IMR-90 (cell line): ENCODE measurements at regions not wholly inside any gene's neighbourhood (a gene's known extent, or its start where the extent isn't known, plus 50 kb on each side); places are given as distances from the start of the nearest gene placed in this dataset.

Experiments used
- ATAC-seq: fragments of 200-7000 bp; cut with Tn5 transposase; 2 replicates; pipeline ENCODE4 v1.9.1; 2020; ENCODE audit warnings: low read depth, mild to moderate bottlenecking, moderate library complexity
- BruUV-seq: library from RNA; stranded (reverse); fragments of 400-500 nt; replicated peaks from 2 replicates; lab custom pipeline; 2021; lab: Mats Ljungman, UMichigan
- CTCF ChIA-PET: fragments of 300-600 bp; formaldehyde crosslinking; extraction: SDS; loops from one replicate; lab custom pipeline; 2021; ENCODE audit warnings: antibody characterized with exemption; lab: Yijun Ruan, JAX
- POLR2A ChIA-PET: fragments of 300-600 bp; sonication (Branson Sonifier 250); formaldehyde crosslinking; loops from one replicate; lab custom pipeline; 2022; ENCODE audit warnings: antibody characterized with exemption; ENCODE audit not compliant: unreplicated experiment; lab: Charles Lee
- DNase-seq: peaks from one replicate; pipeline ENCODE4 v3.0.0; 2013
- H2AFZ ChIP-seq: replicated peaks from 2 replicates; pipeline ENCODE3; 2013; ENCODE audit warnings: low read length, mild to moderate bottlenecking; ENCODE audit not compliant: poor library complexity
- H2AK5ac ChIP-seq: 2 replicates; pipeline ENCODE4 v1.6.1; 2013; ENCODE audit warnings: low read depth, low read length, inconsistent platforms
- H2AK9ac ChIP-seq: replicated peaks from 2 replicates; pipeline ENCODE3; 2013; ENCODE audit warnings: mild to moderate bottlenecking, low read depth, low read length, moderate library complexity; ENCODE audit not compliant: poor library complexity
- H2BK120ac ChIP-seq: 2 replicates; pipeline ENCODE4 v1.6.1; 2013; ENCODE audit warnings: low read depth, low read length, inconsistent platforms
- H2BK15ac ChIP-seq: 3 replicates; pipeline ENCODE4 v1.6.1; 2013; ENCODE audit warnings: low read depth, low read length, inconsistent platforms
- H2BK20ac ChIP-seq: 2 replicates; pipeline ENCODE4 v1.6.1; 2013; ENCODE audit warnings: low read depth, mild to moderate bottlenecking, inconsistent platforms, low read length, moderate library complexity
- H2BK5ac ChIP-seq: 2 replicates; pipeline ENCODE4 v1.6.1; 2013; ENCODE audit warnings: mild to moderate bottlenecking, low read depth, low read length, inconsistent platforms; ENCODE audit not compliant: poor library complexity, severe bottlenecking
- H3K14ac ChIP-seq: replicated peaks from 2 replicates; pipeline ENCODE4 v1.6.1; 2013; ENCODE audit warnings: low read depth, low read length, inconsistent platforms
- H3K18ac ChIP-seq: 2 replicates; pipeline ENCODE4 v1.6.1; 2013; ENCODE audit warnings: low read depth, low read length, control low read depth
- H3K23ac ChIP-seq: 2 replicates; pipeline ENCODE4 v1.6.1; 2013; ENCODE audit warnings: low read depth, low read length, inconsistent platforms
- H3K27ac ChIP-seq: 2 replicates; pipeline ENCODE4 v1.5.1; 2013; ENCODE audit warnings: mild to moderate bottlenecking, control low read depth, low read length; ENCODE audit not compliant: insufficient read depth
- H3K27me3 ChIP-seq: 2 replicates; pipeline ENCODE4 v1.6.1; 2013; ENCODE audit warnings: low read length; ENCODE audit not compliant: control insufficient read depth, insufficient read depth
- H3K36me3 ChIP-seq: 2 replicates; pipeline ENCODE4 v1.6.1; 2013; ENCODE audit warnings: low read length, mixed read lengths; ENCODE audit not compliant: control insufficient read depth, insufficient read depth
- H3K4ac ChIP-seq: 2 replicates; pipeline ENCODE4 v1.6.1; 2013; ENCODE audit warnings: low read depth, low read length, inconsistent platforms
- H3K4me1 ChIP-seq: 2 replicates; pipeline ENCODE4 v1.6.1; 2013; ENCODE audit warnings: low read length, mixed read lengths; ENCODE audit not compliant: control insufficient read depth, insufficient read depth
- H3K4me2 ChIP-seq: 2 replicates; pipeline ENCODE4 v1.6.1; 2013; ENCODE audit warnings: low read depth, mild to moderate bottlenecking, control low read depth, low read length, moderate library complexity
- H3K4me3 ChIP-seq: 2 replicates; pipeline ENCODE4 v1.5.1; 2013; ENCODE audit warnings: low read depth, mild to moderate bottlenecking, control low read depth, low read length, moderate library complexity; ENCODE audit not compliant: insufficient read depth
- H3K56ac ChIP-seq: 2 replicates; pipeline ENCODE4 v1.6.1; 2013; ENCODE audit warnings: low read length, inconsistent platforms; ENCODE audit not compliant: insufficient read depth; ENCODE audit errors: extremely low read depth
- H3K79me1 ChIP-seq, 2 experiments: 2 replicates each; pipeline ENCODE4 v1.6.1; 2013; ENCODE audit warnings: low read length in 2 of 2, inconsistent platforms in 1 of 2, low read depth in 1 of 2
- H3K9ac ChIP-seq: 2 replicates; pipeline ENCODE4 v1.6.1; 2013; ENCODE audit warnings: low read depth, low read length, control low read depth
- H3K9me1 ChIP-seq: 2 replicates; pipeline ENCODE4 v1.6.1; 2013; ENCODE audit warnings: low read length, inconsistent platforms; ENCODE audit not compliant: insufficient read depth
- H3K9me3 ChIP-seq: 2 replicates; pipeline ENCODE4 v1.6.1; 2013; ENCODE audit warnings: low read length; ENCODE audit not compliant: control insufficient read depth, insufficient read depth
- H4K20me1 ChIP-seq: 2 replicates; pipeline ENCODE4 v1.6.1; 2013; ENCODE audit warnings: low read length, inconsistent platforms; ENCODE audit not compliant: insufficient read depth
- H4K5ac ChIP-seq: 2 replicates; pipeline ENCODE4 v1.6.1; 2013; ENCODE audit warnings: mild to moderate bottlenecking, low read depth, low read length, control low read depth
- H4K8ac ChIP-seq, 2 experiments: 2 replicates each; pipeline ENCODE4 v1.6.1; 2013; ENCODE audit warnings: low read depth in 2 of 2, low read length in 2 of 2, control low read depth in 1 of 2, inconsistent platforms in 1 of 2
- H4K91ac ChIP-seq: 2 replicates; pipeline ENCODE4 v1.6.1; 2013; ENCODE audit warnings: low read depth, low read length, inconsistent platforms; ENCODE audit not compliant: insufficient read depth
- BHLHE40 ChIP-seq: fragments of 150-350 bp; IDR thresholded peaks from 2 replicates; pipeline ENCODE4 v1.6.1; 2016; ENCODE audit warnings: mild to moderate bottlenecking, low read depth, low read length
- CEBPB ChIP-seq: IDR thresholded peaks from 2 replicates; pipeline ENCODE4 v1.6.1; 2012; ENCODE audit warnings: low read depth, low read length, improper control_type of control experiment
- CHD1 ChIP-seq: IDR thresholded peaks from 2 replicates; pipeline ENCODE4 v1.6.1; 2012; ENCODE audit warnings: low read depth, low read length, improper control_type of control experiment
- MXI1 ChIP-seq: IDR thresholded peaks from 2 replicates; pipeline ENCODE4 v1.6.1; 2012; ENCODE audit warnings: low read depth, mild to moderate bottlenecking, low read length, moderate library complexity, borderline replicate concordance
- POLR2A ChIP-seq: IDR thresholded peaks from 2 replicates; pipeline ENCODE4 v1.6.1; 2012; ENCODE audit warnings: mild to moderate bottlenecking, low read depth, low read length
- WGBS, 2 experiments: methylation state at CpG; one replicate each; pipeline versions ENCODE4 v1.1.5 to v1.1.7; 2013; ENCODE audit warnings: missing lambda C conversion rate in 2 of 2; ENCODE audit not compliant: insufficient read length in 1 of 2; ENCODE audit errors: extremely low coverage in 2 of 2; 5-methylcytosine and 5-hydroxymethylcytosine counted together
- dilution Hi-C: fragments of 300-500 bp; cut with HindIII; formaldehyde crosslinking; loops from one replicate; pipeline ENCODE4 v1.14.3; 2018; ENCODE audit warnings: low sequenced_read_pairs; ENCODE audit not compliant: unreplicated experiment
- in situ Hi-C: fragments of 300-500 bp; cut with MboI; formaldehyde crosslinking; loops from 3 replicates; pipeline ENCODE4 v1.14.3; 2019; ENCODE audit warnings: low sequenced_read_pairs, inconsistent platforms, mixed read lengths
- intact Hi-C: fragments of 100-400 bp; cut with micrococcal nuclease; formaldehyde crosslinking; loops from 2 replicates; pipeline ENCODE4 v1.10.0; 2022
- TF ChIP-seq, protein P1 (sequence below): conservative IDR thresholded peaks from 2 replicates; pipeline ENCODE4 v1.5.1; 2012; ENCODE audit warnings: mild to moderate bottlenecking, low read depth, low read length, improper control_type of control experiment
- TF ChIP-seq, protein P2 (sequence below): fragments of 150-350 bp; IDR thresholded peaks from 2 replicates; pipeline ENCODE4 v1.6.1; 2017; ENCODE audit warnings: mild to moderate bottlenecking, antibody characterized with exemption, low read length, low read depth

DNA sequence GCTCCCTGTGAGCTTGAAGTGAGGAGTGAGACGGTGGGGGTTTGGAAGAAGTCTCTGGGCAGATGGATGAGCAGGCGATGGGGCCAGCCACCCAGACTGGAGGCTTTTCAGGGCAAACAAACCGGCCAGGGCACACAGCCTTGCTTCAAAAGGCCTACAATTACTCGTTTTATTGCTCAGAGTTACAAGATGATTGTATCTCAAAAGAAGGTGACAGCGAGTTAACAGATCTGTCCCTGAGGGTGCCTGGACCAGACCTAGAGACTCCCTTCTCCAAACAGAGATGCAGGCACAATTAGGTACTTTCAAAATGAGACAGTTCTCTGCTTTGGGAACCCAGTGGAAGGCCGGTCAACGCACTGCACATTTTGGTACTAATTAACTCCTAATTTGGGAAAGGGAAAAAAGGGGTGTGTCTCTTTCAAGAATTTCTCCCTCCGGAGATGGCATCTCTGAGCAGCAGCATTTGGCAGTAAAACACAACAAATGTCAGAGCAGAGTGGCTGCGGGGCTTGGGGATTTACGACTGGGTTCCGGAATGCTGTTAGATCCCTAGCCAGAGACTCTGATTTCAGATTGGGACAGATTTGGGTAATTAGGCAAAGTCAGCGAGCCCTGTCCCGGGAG lies 226.7 kb downstream of the TTC32 start:
- Histone ChIP-seq H2BK15ac (no peak overlapping the region), H3K27ac (no peak overlapping the region), H3K9ac (no peak overlapping the region), H3K79me1 (no peaks in the 10 kb centered on the region), H3K36me3 (no peaks in the 10 kb centered on the region), H3K27me3 (peaks cover 10% of the 10 kb centered on the region), H3K4me3 (no peak overlapping the region), H2BK120ac (no peak overlapping the region), H4K91ac (no peak overlapping the region), H2BK20ac (no peak overlapping the region), H4K8ac (no peak overlapping the region), H3K9me1 (no peaks in the 10 kb centered on the region), H3K4me1 (no peaks in the 10 kb centered on the region), H4K5ac (no peak overlapping the region), H3K4me2 (no peak overlapping the region), H3K9me3 (no peaks in the 10 kb centered on the region), H3K18ac (no peak overlapping the region), H2BK5ac (no peak overlapping the region), H2AK9ac (no peak overlapping the region), H3K14ac (no peak overlapping the region), H3K4ac (no peak overlapping the region), H4K20me1 (no peaks in the 10 kb centered on the region), H3K56ac (no peak overlapping the region), H3K23ac (no peak overlapping the region), H2AFZ (no peak overlapping the region), H2AK5ac (no peak overlapping the region)
- intact Hi-C loops (no loop called here), in situ Hi-C loops (loop anchor here (10.0 kb wide), 1 partner anchor 300 kb away; no protein-coding TSS in a partner anchor), dilution Hi-C loops (no loop called here)
- ChIA-PET POLR2A (no interaction called here), CTCF (no interaction called here)
- DNase-seq (no peak), ATAC-seq (no peak)
- BruUV-seq = no TSS peak
- WGBS, 2 experiments = 8% methylated on average over 2 of the region's 13 CpGs; no CpG with 5 or more reads in 1 of the 2 experiments
- no peak for TF ChIP-seq BHLHE40
- no peak for TF ChIP-seq POLR2A
- no peak for TF ChIP-seq MXI1
- TF ChIP-seq CEBPB = no peak
- TF ChIP-seq, protein P1, sequence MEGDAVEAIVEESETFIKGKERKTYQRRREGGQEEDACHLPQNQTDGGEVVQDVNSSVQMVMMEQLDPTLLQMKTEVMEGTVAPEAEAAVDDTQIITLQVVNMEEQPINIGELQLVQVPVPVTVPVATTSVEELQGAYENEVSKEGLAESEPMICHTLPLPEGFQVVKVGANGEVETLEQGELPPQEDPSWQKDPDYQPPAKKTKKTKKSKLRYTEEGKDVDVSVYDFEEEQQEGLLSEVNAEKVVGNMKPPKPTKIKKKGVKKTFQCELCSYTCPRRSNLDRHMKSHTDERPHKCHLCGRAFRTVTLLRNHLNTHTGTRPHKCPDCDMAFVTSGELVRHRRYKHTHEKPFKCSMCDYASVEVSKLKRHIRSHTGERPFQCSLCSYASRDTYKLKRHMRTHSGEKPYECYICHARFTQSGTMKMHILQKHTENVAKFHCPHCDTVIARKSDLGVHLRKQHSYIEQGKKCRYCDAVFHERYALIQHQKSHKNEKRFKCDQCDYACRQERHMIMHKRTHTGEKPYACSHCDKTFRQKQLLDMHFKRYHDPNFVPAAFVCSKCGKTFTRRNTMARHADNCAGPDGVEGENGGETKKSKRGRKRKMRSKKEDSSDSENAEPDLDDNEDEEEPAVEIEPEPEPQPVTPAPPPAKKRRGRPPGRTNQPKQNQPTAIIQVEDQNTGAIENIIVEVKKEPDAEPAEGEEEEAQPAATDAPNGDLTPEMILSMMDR = no peak
- no peak for TF ChIP-seq CHD1
- TF ChIP-seq, protein P2, sequence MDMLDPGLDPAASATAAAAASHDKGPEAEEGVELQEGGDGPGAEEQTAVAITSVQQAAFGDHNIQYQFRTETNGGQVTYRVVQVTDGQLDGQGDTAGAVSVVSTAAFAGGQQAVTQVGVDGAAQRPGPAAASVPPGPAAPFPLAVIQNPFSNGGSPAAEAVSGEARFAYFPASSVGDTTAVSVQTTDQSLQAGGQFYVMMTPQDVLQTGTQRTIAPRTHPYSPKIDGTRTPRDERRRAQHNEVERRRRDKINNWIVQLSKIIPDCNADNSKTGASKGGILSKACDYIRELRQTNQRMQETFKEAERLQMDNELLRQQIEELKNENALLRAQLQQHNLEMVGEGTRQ = no peak
